GDM1 (cell line): ENCODE measurements at regions not wholly inside any gene's neighbourhood (a gene's known extent, or its start where the extent isn't known, plus 50 kb on each side); places are given as distances from the start of the nearest gene placed in this dataset.
"Not testable (repeated sequence)": the region's sequence is repeated elsewhere in the genome, so short reads cannot be mapped to it uniquely, and the experiment has no call there.

Experiments
- DNase-seq: peaks from one replicate; lab custom pipeline; 2025; lab: John Stamatoyannopoulos, UW

DNA sequence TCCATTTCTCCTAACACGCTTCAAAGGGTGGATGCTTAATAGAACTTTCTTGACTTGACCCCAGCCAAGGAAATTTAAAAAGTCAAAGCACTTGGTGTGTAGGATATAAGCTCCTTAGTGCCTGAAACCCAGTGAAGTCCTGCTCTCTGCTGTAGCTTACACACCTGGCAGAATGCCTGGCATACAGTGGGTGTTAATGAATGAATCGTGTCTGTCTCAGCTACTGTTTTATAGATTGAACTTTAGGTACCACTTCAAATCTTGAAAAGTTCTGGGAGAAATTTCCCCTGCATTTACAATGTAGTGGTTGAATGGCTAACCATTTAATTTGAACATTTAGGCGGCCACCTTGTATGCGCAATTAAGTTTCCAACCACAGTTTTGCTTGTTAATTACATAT, 70.5 kb upstream of the ZNF217 start:
- DNase-seq: no peak

DNA sequence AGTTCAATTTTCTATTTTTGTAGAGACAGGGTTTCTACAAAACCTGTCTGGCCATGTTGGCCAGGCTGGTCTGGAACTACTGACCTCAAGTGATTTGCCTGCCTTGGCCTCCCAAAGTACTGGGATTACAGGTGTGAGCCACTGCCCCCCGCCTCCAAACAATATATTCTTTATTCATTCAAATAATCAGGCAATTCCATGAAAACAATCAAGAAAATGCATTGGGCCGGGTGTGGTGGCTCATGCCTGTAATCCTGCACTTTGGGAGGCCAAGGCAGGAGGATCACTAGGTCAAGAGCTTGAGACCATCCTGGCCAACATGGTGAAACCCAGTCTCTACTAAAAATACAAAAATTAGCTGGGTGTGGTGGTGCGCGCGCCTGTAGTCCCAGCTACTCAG, 69.9 kb upstream of the ZNF217 start:
- DNase-seq: not testable (repeated sequence)

DNA sequence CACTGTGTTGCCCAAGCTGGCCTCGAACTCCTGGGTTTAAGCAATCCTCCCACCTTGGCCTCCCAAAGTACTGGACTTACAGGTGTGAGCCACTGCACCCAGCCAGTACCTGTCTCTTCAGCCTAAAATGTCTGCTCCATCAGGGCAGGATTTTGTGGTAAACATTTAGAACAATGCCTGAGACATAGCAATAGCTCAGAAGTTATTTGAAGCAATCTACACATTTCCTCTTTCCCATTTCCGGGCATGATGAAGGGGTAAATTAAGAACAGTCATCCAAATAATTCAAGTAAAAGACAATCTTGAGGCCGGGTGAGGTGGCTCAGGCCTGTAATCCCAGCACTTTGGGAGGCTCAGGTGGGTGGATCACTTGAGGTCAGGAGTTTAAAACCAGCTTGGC, 69.0 kb upstream of the ZNF217 start:
- no peak for DNase-seq

GRCh38 chr20:53660947-53661381, 67.3 kb upstream of the ZNF217 start:
- DNase-seq: no peak

- no peak for DNase-seq
These were observed 66.7 kb upstream of the ZNF217 start for GRCh38 chr20:53660078-53660909.

GRCh38 chr20:53658973-53659372, 65.3 kb upstream of the ZNF217 start:
- DNase-seq: no peak

GRCh38 chr20:53658322-53658721, 64.7 kb upstream of the ZNF217 start:
- no peak for DNase-seq

DNA sequence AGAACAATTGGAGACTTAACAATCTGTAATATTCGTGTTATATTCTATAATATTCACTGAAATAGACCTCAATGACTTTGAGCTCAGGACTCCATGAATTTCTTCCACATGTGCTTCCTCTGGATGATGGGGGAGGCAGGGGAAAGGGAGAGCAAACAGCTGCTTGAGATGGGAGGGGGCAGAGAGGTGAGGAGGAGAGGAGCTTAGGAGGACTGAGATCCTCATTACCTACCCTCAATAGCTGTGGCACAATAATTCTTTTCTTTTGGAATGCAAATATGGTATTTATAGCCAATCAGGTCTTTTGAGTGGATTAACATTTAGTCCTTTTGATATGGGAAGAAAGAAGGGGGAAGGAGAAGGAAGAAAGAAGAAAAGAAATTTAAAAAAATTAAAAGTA, 64.1 kb upstream of the ZNF217 start:
- no peak for DNase-seq

- DNase-seq: no peak
These were observed 63.6 kb upstream of the ZNF217 start for GRCh38 chr20:53657279-53657678.

- DNase-seq: no peak
These were observed 62.9 kb upstream of the ZNF217 start for GRCh38 chr20:53656293-53657202.

DNA sequence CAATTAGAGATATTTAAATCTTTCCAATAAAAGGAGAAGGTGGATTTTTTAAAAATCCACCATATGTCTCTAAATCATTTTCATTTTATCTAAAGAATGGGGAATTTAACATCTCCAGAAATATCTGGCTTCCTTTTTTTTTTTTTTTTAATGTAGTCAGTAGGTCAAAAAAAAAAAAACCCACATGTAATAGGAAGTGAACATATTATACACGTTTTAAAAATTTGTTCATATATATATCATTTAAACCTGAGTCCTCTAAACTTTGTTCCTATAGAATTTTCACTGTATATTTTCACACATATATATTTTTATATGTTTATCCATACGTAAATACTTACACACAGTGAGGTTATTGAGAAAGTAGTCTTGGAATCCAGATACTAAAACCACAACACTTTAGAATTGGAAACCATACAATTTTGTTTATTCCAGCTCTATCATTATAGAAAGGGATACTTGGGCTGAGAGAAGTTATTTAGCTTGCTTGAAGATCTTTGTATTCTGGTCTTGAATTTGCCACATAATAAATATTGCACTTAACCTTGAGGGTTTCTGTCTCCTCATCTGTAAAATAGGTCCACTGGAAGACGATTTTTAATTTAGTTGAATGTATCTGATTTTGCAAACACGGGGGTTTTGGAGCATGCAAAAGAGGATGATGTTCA, 62.1 kb upstream of the ZNF217 start:
- DNase-seq: no peak

GRCh38 chr20:53654932-53655624, 61.4 kb upstream of the ZNF217 start:
- DNase-seq: no peak

GRCh38 chr20:53654521-53654920, 60.9 kb upstream of the ZNF217 start:
- DNase-seq: not testable (repeated sequence)

DNA sequence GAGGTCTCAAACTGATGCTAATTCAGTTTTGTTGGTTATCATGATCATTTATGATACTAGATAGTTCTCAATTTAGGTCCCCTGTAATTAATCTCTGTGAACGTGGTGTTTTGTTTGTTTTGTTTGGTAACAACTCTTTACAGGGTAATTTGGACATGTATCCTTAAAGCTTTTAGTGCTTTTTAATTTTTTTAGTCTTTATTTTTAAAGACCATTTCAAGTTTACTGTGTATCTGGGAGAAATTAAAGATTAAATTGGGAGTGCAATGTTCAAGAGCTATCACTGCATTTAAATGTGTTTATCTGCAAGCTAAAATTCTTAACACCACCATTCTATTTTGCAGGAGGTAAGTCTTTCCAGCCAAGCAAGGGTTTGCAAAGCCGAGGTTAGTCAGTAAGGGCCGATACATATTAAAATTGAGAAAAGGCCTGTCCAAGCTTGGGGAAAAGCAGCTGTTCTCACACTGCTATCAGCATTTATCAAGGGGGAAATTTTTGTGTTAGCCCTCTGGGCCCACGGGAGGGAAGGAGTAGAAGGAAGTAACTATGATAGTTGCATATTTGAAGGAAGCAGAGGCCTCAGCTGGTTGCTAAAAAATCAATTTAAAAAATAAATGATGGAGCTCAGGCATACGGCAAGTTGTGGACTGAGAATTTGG, 59.3 kb upstream of the ZNF217 start:
- DNase-seq: no peak

DNA sequence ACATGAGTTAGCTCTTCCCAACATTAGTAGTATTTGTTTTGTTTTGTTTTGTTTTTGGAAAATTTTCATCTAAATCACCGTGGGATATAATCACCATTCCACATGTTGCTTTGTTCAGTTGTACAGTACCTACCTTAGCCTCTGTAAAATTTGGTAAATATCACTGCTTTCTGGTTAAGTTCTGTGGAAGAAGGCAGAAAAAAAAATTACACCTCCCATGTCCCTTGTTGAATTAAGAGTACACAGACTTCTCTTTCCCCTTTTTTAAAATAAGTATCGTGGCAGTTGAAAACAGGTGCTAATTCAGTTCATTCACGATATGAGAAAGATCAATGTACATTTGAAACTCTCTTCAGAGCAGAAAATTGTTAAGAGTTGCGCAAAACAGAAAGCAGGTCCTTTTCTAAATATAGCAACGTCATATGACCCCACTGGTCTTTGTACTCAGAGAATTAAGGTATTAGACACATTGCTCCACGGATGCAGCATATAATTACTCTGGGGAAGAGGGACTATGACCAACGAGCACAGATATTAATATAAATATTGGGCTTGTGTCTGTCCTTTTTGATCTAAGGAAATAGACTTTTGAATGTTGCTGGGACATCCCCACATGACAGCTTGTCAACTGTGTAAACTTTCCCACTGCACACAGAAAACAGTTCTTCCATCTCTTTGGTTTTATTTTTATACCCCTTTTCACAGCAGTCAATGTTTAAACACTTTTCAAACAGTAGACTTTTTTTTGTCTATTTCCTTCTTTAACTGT, 58.6 kb upstream of the ZNF217 start:
- DNase-seq: no peak

- not testable (repeated sequence) for DNase-seq
These were observed 55.9 kb upstream of the ZNF217 start for GRCh38 chr20:53649493-53649892.

GRCh38 chr20:53647286-53647821, 53.7 kb upstream of the ZNF217 start:
- no peak for DNase-seq

- no peak for DNase-seq
These were observed 52.9 kb upstream of the ZNF217 start for GRCh38 chr20:53646550-53646949.

GRCh38 chr20:53645582-53645897, 51.9 kb upstream of the ZNF217 start:
- no peak for DNase-seq

GRCh38 chr20:53644108-53644507, 50.5 kb upstream of the ZNF217 start:
- not testable (repeated sequence) for DNase-seq
